H1 (cell line): ENCODE measurements at regions not wholly inside any gene's neighbourhood (a gene's known extent, or its start where the extent isn't known, plus 50 kb on each side); places are given as distances from the start of the nearest gene placed in this dataset.

Experiments used
- CTCF ChIA-PET: fragments of 300-600 bp; sonication (Branson Sonifier 250); formaldehyde crosslinking; loops from one replicate; lab custom pipeline; 2021; ENCODE audit not compliant: partially characterized antibody; lab: Charles Lee
- POLR2A ChIA-PET: fragments of 300-600 bp; sonication (Branson Sonifier 250); formaldehyde crosslinking; loops from one replicate; lab custom pipeline; 2021; ENCODE audit warnings: inconsistent platforms; ENCODE audit not compliant: partially characterized antibody; lab: Charles Lee
- DNase-seq, 2 experiments: peaks; one replicate each; pipeline versions ENCODE4 v3.0.0 to v3.0.0-alpha.2; 2010 to 2022; ENCODE audit warnings: low spot score in 2 of 2, low read depth in 1 of 2, mixed read lengths in 1 of 2
- FAIRE-seq: peaks from 2 replicates; lab custom pipeline; 2011; peaks lifted over from hg19 to GRCh38; lab: Jason Lieb, UNC
- H2AFZ ChIP-seq: 2 replicates; pipeline ENCODE4 v1.8.1; 2012; ENCODE audit warnings: low read length, inconsistent platforms
- H2AK5ac ChIP-seq: 2 replicates; pipeline ENCODE4 v1.6.1; 2013; ENCODE audit warnings: low read depth, low read length
- H2BK120ac ChIP-seq: replicated peaks from 2 replicates; pipeline ENCODE3; 2013; ENCODE audit warnings: low read depth, low read length, inconsistent platforms
- H2BK12ac ChIP-seq: 2 replicates; pipeline ENCODE4 v1.6.1; 2013; ENCODE audit warnings: low read depth, low read length
- H2BK15ac ChIP-seq: 2 replicates; pipeline ENCODE4 v1.6.1; 2013; ENCODE audit warnings: low read length
- H2BK20ac ChIP-seq: 2 replicates; pipeline ENCODE4 v1.6.1; 2013; ENCODE audit warnings: low read length
- H2BK5ac ChIP-seq: 2 replicates; pipeline ENCODE4 v1.6.1; 2013; ENCODE audit warnings: low read depth, low read length
- H3K14ac ChIP-seq: 2 replicates; pipeline ENCODE4 v1.6.1; 2013; ENCODE audit warnings: inconsistent platforms; ENCODE audit not compliant: insufficient read length
- H3K18ac ChIP-seq: 2 replicates; pipeline ENCODE4 v1.6.1; 2013; ENCODE audit warnings: low read length; ENCODE audit errors: extremely low read depth
- H3K23ac ChIP-seq: 2 replicates; pipeline ENCODE4 v1.6.1; 2013; ENCODE audit warnings: inconsistent platforms; ENCODE audit not compliant: insufficient read length
- H3K23me2 ChIP-seq: 2 replicates; pipeline ENCODE4 v1.6.1; 2013; ENCODE audit warnings: low read depth, low read length
- H3K27ac ChIP-seq: 2 replicates; pipeline ENCODE4 v1.6.1; 2011; ENCODE audit warnings: low read depth, low read length, inconsistent platforms
- H3K27me3 ChIP-seq, 4 experiments: replicated peaks in 1 of 4; 1 replicate in 1 of 4; 2 replicates in 3 of 4; pipeline versions ENCODE4 v1.6.1 to v1.8.1; 2011 to 2013; ENCODE audit warnings: low read length in 3 of 4, mild to moderate bottlenecking in 3 of 4, inconsistent platforms in 2 of 4, mixed read lengths in 2 of 4, moderate library complexity in 1 of 4; ENCODE audit not compliant: control insufficient read depth in 3 of 4, insufficient read depth in 3 of 4; ENCODE audit errors: extremely low read depth in 1 of 4
- H3K36me3 ChIP-seq, 4 experiments: 2 replicates each; pipeline versions ENCODE4 v1.6.1 to v1.8.1; 2011 to 2013; ENCODE audit warnings: mild to moderate bottlenecking in 4 of 4, low read length in 3 of 4, moderate library complexity in 2 of 4, control low read depth in 1 of 4, inconsistent platforms in 1 of 4; ENCODE audit not compliant: insufficient read depth in 4 of 4, control insufficient read depth in 2 of 4
- H3K4ac ChIP-seq: replicated peaks from 2 replicates; pipeline ENCODE3; 2013; ENCODE audit warnings: low read length, low read depth, mixed read lengths, inconsistent platforms; ENCODE audit not compliant: insufficient read length
- H3K4me1 ChIP-seq, 4 experiments: replicated peaks in 1 of 4; 1 replicate in 1 of 4; 2 replicates in 3 of 4; pipeline versions ENCODE4 v1.6.1 to v1.8.1; 2011 to 2013; ENCODE audit warnings: low read length in 3 of 4, inconsistent platforms in 2 of 4, mixed read lengths in 1 of 4; ENCODE audit not compliant: insufficient read depth in 4 of 4, control insufficient read depth in 3 of 4
- H3K4me2 ChIP-seq, 2 experiments: 2 replicates each; pipeline versions ENCODE4 v1.6.1 to v1.8.1; 2011 to 2013; ENCODE audit warnings: low read depth in 2 of 2, low read length in 2 of 2, control low read depth in 1 of 2, inconsistent platforms in 1 of 2, mild to moderate bottlenecking in 1 of 2; ENCODE audit not compliant: insufficient read depth in 1 of 2
- H3K4me3 ChIP-seq, 4 experiments: fragments of 200-600, 300-600 bp in 1 of 4; sonication (generic), shearing (Covaris generic), sonication (Bioruptor Twin) in 1 of 4; 2 replicates each; pipeline versions ENCODE4 v1.5.1 to v1.8.1; 2011 to 2016; ENCODE audit warnings: low read length in 4 of 4, low read depth in 3 of 4, control low read depth in 2 of 4, inconsistent platforms in 2 of 4, mild to moderate bottlenecking in 2 of 4, mixed read lengths in 1 of 4, moderate library complexity in 1 of 4; ENCODE audit not compliant: insufficient read depth in 2 of 4; ENCODE audit errors: extremely low read depth in 1 of 4
- H3K56ac ChIP-seq: replicated peaks from 2 replicates; pipeline ENCODE3; 2013; ENCODE audit warnings: low read depth, mild to moderate bottlenecking, mixed read lengths, low read length, inconsistent platforms; ENCODE audit not compliant: insufficient read length
- H3K79me1 ChIP-seq: 2 replicates; pipeline ENCODE4 v1.6.1; 2013; ENCODE audit warnings: low read depth, low read length, control low read depth
- H3K79me2 ChIP-seq, 2 experiments: 2 replicates each; pipeline versions ENCODE4 v1.6.1 to v1.8.1; 2012 to 2013; ENCODE audit warnings: low read length in 2 of 2, mild to moderate bottlenecking in 2 of 2, inconsistent platforms in 1 of 2; ENCODE audit not compliant: insufficient read depth in 2 of 2, control insufficient read depth in 1 of 2
- H3K9ac ChIP-seq, 4 experiments: replicated peaks in 1 of 4; 1 replicate in 1 of 4; 2 replicates in 3 of 4; pipeline versions ENCODE4 v1.6.1 to v1.8.1; 2011 to 2013; ENCODE audit warnings: low read depth in 3 of 4, low read length in 3 of 4, control low read depth in 2 of 4, mild to moderate bottlenecking in 2 of 4, moderate library complexity in 2 of 4, inconsistent platforms in 1 of 4; ENCODE audit errors: extremely low read depth in 1 of 4
- H3K9me3 ChIP-seq, 2 experiments: 2 replicates each; pipeline versions ENCODE4 v1.6.1 to v1.8.1; 2012 to 2013; ENCODE audit warnings: mild to moderate bottlenecking in 2 of 2, moderate library complexity in 2 of 2, control low read depth in 1 of 2, inconsistent platforms in 1 of 2, low read depth in 1 of 2, low read length in 1 of 2, mixed read lengths in 1 of 2; ENCODE audit not compliant: insufficient read depth in 2 of 2
- H4K20me1 ChIP-seq, 2 experiments: replicated peaks in 1 of 2; 2 replicates each; pipeline versions ENCODE3 to v1.8.1; 2011 to 2013; ENCODE audit warnings: inconsistent platforms in 2 of 2, low read length in 2 of 2, mild to moderate bottlenecking in 1 of 2; ENCODE audit not compliant: insufficient read depth in 2 of 2, control insufficient read depth in 1 of 2
- H4K5ac ChIP-seq: 2 replicates; pipeline ENCODE4 v1.6.1; 2013; ENCODE audit warnings: low read length, low read depth, mixed read lengths, inconsistent platforms; ENCODE audit not compliant: insufficient read length
- H4K8ac ChIP-seq: 2 replicates; pipeline ENCODE4 v1.8.0; 2013; ENCODE audit warnings: mild to moderate bottlenecking, moderate library complexity, low read length, inconsistent platforms; ENCODE audit not compliant: insufficient read depth; ENCODE audit errors: extremely low read depth
- H4K91ac ChIP-seq: replicated peaks from 2 replicates; pipeline ENCODE3; 2013; ENCODE audit warnings: low read length, mixed read lengths, inconsistent platforms; ENCODE audit not compliant: insufficient read length
- BRCA1 ChIP-seq: IDR thresholded peaks from 2 replicates; pipeline ENCODE4 v1.6.1; 2012; ENCODE audit warnings: low read depth, low read length, improper control_type of control experiment
- WGBS, 2 experiments: shearing (Covaris generic) in 1 of 2; methylation state at CpG; one replicate each; pipeline versions ENCODE4 v1.1.6 to v1.1.7; 2013 to 2015; ENCODE audit warnings: low lambda C conversion rate in 2 of 2, mixed read lengths in 2 of 2, inconsistent platforms in 1 of 2, low coverage in 1 of 2, missing lambda C conversion rate in 1 of 2; ENCODE audit not compliant: insufficient replicate concordance in 2 of 2, insufficient coverage in 1 of 2, insufficient read length in 1 of 2; ENCODE audit errors: extremely low coverage in 1 of 2, missing lambda C conversion rate in 1 of 2; 5-methylcytosine and 5-hydroxymethylcytosine counted together

DNA sequence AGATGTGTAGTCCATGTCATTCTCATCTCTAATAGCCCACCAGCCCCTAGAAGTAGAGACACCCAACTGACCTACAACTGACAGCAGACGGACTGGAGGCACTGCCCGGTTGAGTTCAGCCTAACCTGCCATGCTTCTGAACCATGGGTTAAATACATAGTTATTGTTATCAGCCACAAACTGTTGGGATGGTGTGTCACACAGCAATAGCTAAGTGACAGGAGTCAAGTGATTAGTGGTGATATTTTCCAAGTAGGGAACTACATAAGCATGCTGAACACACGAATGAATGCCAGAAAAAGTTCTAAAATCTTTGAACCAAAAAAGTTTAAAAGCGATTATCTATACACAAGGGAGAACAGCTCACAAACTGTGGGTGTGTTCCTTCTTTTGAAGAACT is 80.1 kb downstream of the SYNE3 start:
- Histone ChIP-seq H3K23me2 (no peaks in the 10 kb centered on the region), H3K4me3 (no peak overlapping the region), H3K27me3 (no peaks in the 10 kb centered on the region), H4K8ac (no peak overlapping the region), H3K18ac (no peak overlapping the region), H2BK12ac (no peak overlapping the region), H3K27ac (no peak overlapping the region), H2BK120ac (no peak overlapping the region), H3K56ac (no peak overlapping the region), H3K4me1 (no peaks in the 10 kb centered on the region), H3K9ac (no peak overlapping the region), H2BK15ac (no peak overlapping the region), H4K5ac (no peak overlapping the region), H3K4ac (no peak overlapping the region), H4K20me1 (no peaks in the 10 kb centered on the region), H2BK20ac (no peak overlapping the region), H3K14ac (no peak overlapping the region), H3K23ac (no peak overlapping the region), H3K9me3 (no peaks in the 10 kb centered on the region), H3K4me2 (no peak overlapping the region), H2AFZ (no peak overlapping the region), H2AK5ac (no peak overlapping the region), H3K36me3 (no peaks in the 10 kb centered on the region), H4K91ac (no peak overlapping the region), H2BK5ac (no peak overlapping the region), H3K79me1 (no peaks in the 10 kb centered on the region), H3K79me2 (no peaks in the 10 kb centered on the region)
- 85% methylated on average over 4 of the region's 4 CpGs; no CpG with 5 or more reads in 1 of the 2 experiments for WGBS, 2 experiments
- no peak for DNase-seq
- ChIA-PET CTCF (interaction anchor here (0.6 to 7.6 kb wide), 4 partner anchors 10 to 729 kb away, joined by 3 to 113 read pairs (median 4); no protein-coding TSS in a partner anchor), POLR2A (no interaction called here)
- FAIRE-seq = no peak
- TF ChIP-seq BRCA1 = no peak
